Choroid plexus epithelial cell (primary cell): ENCODE measurements at regions not wholly inside any gene's neighbourhood (a gene's known extent, or its start where the extent isn't known, plus 50 kb on each side); places are given as distances from the start of the nearest gene placed in this dataset.
"Not testable (repeated sequence)": the region's sequence is repeated elsewhere in the genome, so short reads cannot be mapped to it uniquely, and the experiment has no call there.

Source experiments
- DNase-seq: peaks from one replicate; pipeline ENCODE4 v3.0.0-alpha.2; 2010; ENCODE audit warnings: low read depth
- H3K4me3 ChIP-seq: 2 replicates; pipeline ENCODE4 v1.5.1; 2011; ENCODE audit warnings: low read depth, mild to moderate bottlenecking, control low read depth, low read length, moderate library complexity
- CTCF ChIP-seq: conservative IDR thresholded peaks from 2 replicates; pipeline ENCODE4 v1.5.1; 2011; ENCODE audit warnings: low read depth, mild to moderate bottlenecking, control low read depth, inconsistent platforms, low read length, moderate library complexity

GRCh38 chr12:56872366-56872765 lies 61.8 kb downstream of the SDR9C7 start:
- no peak for DNase-seq
- H3K4me3 ChIP-seq, result no peak overlapping the region
- no peak for TF ChIP-seq CTCF

GRCh38 chr12:56867216-56867615 lies 67.0 kb downstream of the SDR9C7 start:
- no peak for TF ChIP-seq CTCF
- no peak overlapping the region for H3K4me3 ChIP-seq
- DNase-seq, result no peak

- no peak for DNase-seq
- no peak for TF ChIP-seq CTCF
- H3K4me3 ChIP-seq, result no peak overlapping the region
Observed at GRCh38 chr12:56866493-56866892, 67.7 kb downstream of the SDR9C7 start.

GRCh38 chr12:56864318-56864717 lies 69.9 kb downstream of the SDR9C7 start:
- no peak for TF ChIP-seq CTCF
- H3K4me3 ChIP-seq, result no peak overlapping the region
- no peak for DNase-seq

- TF ChIP-seq CTCF, result no peak
- H3K4me3 ChIP-seq, result no peak overlapping the region
- no peak for DNase-seq
Observed at GRCh38 chr12:56863789-56864188, 70.4 kb downstream of the SDR9C7 start.

- DNase-seq, result no peak
- no peak overlapping the region for H3K4me3 ChIP-seq
- no peak for TF ChIP-seq CTCF
Observed at GRCh38 chr12:56862264-56862663, 71.9 kb downstream of the SDR9C7 start.

- not testable (repeated sequence) for H3K4me3 ChIP-seq, DNase-seq
Observed at GRCh38 chr12:56853392-56853978, 80.7 kb downstream of the SDR9C7 start.
